PC-9 (cell line): ENCODE measurements at regions not wholly inside any gene's neighbourhood (a gene's known extent, or its start where the extent isn't known, plus 50 kb on each side); places are given as distances from the start of the nearest gene placed in this dataset.

ENCODE experiments used
- BruUV-seq: library from RNA; stranded (reverse); fragments of 400-500 nt; replicated peaks from 2 replicates; lab custom pipeline; 2021; lab: Mats Ljungman, UMichigan
- CTCF ChIA-PET: fragments of 300-600 bp; sonication (Branson Sonifier 250); formaldehyde crosslinking; loops from one replicate; lab custom pipeline; 2022; ENCODE audit warnings: antibody characterized with exemption; lab: Charles Lee
- POLR2A ChIA-PET: fragments of 300-600 bp; sonication (Branson Sonifier 250); formaldehyde crosslinking; loops from one replicate; lab custom pipeline; 2022; ENCODE audit warnings: antibody characterized with exemption; ENCODE audit not compliant: unreplicated experiment; lab: Charles Lee
- DNase-seq, 2 experiments: peaks; one replicate each; pipeline versions ENCODE4 v3.0.0 to v3.0.0-alpha.2; 2015 to 2022; ENCODE audit warnings: mixed read lengths in 1 of 2
- H2AFZ ChIP-seq: fragments of 200-600 bp; sonication (generic); 2 replicates; pipeline ENCODE4 v1.8.1; 2017; ENCODE audit warnings: antibody characterized with exemption
- H3F3A ChIP-seq: fragments of 200-600 bp; sonication (generic); 2 replicates; pipeline ENCODE4 v1.8.1; 2017; ENCODE audit warnings: antibody characterized with exemption, mild to moderate bottlenecking, low read depth; ENCODE audit not compliant: insufficient read depth
- H3K27ac ChIP-seq: fragments of 200-600 bp; sonication (generic); 2 replicates; pipeline ENCODE4 v1.6.1; 2016; ENCODE audit warnings: mixed run types
- H3K27me3 ChIP-seq: fragments of 200-600 bp; sonication (generic); 2 replicates; pipeline ENCODE4 v1.6.1; 2016; ENCODE audit warnings: low read depth, mixed run types; ENCODE audit not compliant: insufficient read depth
- H3K36me3 ChIP-seq: fragments of 200-600 bp; sonication (generic); 2 replicates; pipeline ENCODE4 v1.6.1; 2016; ENCODE audit warnings: low read depth, mixed run types
- H3K4me1 ChIP-seq: fragments of 200-600 bp; sonication (generic); replicated peaks from 2 replicates; pipeline ENCODE4 v1.6.1; 2016; ENCODE audit warnings: mixed run types; ENCODE audit not compliant: insufficient read depth
- H3K4me2 ChIP-seq: fragments of 200-600 bp; sonication (generic); 2 replicates; pipeline ENCODE4 v1.6.1; 2017; ENCODE audit warnings: mixed run types
- H3K4me3 ChIP-seq: fragments of 200-600 bp; sonication (generic); 2 replicates; pipeline ENCODE4 v1.6.1; 2016; ENCODE audit warnings: mixed run types
- H3K79me2 ChIP-seq: fragments of 200-600 bp; sonication (generic); 2 replicates; pipeline ENCODE4 v1.6.1; 2017; ENCODE audit warnings: low read depth, mixed run types
- H3K9me2 ChIP-seq: fragments of 200-600 bp; sonication (generic); 2 replicates; pipeline ENCODE4 v1.8.1; 2017; ENCODE audit warnings: mild to moderate bottlenecking; ENCODE audit not compliant: insufficient read depth
- H3K9me3 ChIP-seq: fragments of 200-600 bp; sonication (generic); 2 replicates; pipeline ENCODE4 v1.8.1; 2016; ENCODE audit warnings: low read depth; ENCODE audit not compliant: insufficient read depth
- H4K20me1 ChIP-seq: fragments of 200-600 bp; sonication (generic); 2 replicates; pipeline ENCODE4 v1.8.1; 2017; ENCODE audit not compliant: insufficient read depth
- EZH2 ChIP-seq: fragments of 200-600 bp; sonication (generic); IDR thresholded peaks from 2 replicates; pipeline ENCODE4 v1.8.0; 2017; ENCODE audit warnings: antibody characterized with exemption, low read depth
- intact Hi-C: fragments of 100-400 bp; cut with micrococcal nuclease; formaldehyde crosslinking; loops from one replicate; pipeline ENCODE4 v1.10.0; 2022; ENCODE audit not compliant: unreplicated experiment
- TF ChIP-seq, protein P1 (sequence below): fragments of 200-600 bp; sonication (generic); conservative IDR thresholded peaks from 2 replicates; pipeline ENCODE4 v1.6.1; 2017; ENCODE audit warnings: mixed run types, antibody characterized with exemption, mild to moderate bottlenecking, moderate library complexity

DNA sequence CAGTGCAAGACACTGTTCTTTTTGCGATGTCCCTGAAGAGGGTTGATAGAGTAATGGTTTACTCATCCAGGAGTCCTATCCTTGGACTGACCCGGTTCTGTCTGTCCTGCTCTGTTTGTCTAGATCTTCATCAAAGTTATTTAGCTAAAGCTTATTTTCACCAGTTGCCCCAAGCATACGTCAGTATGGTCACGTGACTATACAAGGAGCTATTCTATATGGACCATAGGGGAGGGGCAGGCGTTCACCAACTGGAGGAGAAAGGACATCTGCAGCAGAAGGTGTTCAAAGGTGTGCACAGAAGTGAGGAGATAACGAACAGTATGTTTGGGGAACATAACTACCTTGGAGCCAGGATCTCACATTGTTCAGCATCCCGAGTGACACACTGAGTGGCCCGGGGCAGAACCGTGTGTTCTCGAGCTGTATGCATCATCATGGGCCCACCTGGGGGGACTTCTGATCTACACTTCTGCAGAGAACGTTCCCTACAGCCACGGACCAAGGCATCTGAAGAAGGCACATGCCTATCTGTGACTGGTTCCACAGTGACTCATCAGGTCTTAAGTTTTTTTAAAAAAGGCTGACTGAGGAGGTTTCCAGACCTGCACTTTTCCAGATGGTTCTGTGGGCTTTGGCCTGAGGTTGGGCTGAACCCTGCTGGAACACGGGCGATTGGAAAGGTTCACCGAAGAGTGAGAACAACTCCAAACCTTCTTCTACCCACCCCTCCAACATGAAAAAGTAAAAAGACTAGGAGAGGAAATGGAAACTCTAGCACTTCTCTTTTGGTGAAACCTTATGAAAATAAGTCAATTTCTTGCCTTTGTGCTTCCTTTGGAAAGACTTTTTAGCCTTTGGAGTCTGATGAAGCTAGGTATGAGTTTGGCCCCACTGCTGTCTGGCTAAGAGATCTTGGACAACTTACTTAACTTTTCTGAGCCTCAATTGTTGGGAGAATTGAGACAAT lies 68.6 kb upstream of the YWHAQ start:
- TF ChIP-seq EZH2 = no peak
- TF ChIP-seq, protein P1, sequence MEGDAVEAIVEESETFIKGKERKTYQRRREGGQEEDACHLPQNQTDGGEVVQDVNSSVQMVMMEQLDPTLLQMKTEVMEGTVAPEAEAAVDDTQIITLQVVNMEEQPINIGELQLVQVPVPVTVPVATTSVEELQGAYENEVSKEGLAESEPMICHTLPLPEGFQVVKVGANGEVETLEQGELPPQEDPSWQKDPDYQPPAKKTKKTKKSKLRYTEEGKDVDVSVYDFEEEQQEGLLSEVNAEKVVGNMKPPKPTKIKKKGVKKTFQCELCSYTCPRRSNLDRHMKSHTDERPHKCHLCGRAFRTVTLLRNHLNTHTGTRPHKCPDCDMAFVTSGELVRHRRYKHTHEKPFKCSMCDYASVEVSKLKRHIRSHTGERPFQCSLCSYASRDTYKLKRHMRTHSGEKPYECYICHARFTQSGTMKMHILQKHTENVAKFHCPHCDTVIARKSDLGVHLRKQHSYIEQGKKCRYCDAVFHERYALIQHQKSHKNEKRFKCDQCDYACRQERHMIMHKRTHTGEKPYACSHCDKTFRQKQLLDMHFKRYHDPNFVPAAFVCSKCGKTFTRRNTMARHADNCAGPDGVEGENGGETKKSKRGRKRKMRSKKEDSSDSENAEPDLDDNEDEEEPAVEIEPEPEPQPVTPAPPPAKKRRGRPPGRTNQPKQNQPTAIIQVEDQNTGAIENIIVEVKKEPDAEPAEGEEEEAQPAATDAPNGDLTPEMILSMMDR = no peak
- Histone ChIP-seq H3K4me1 (peaks cover 40% of the 10 kb centered on the region), H3K9me2 (no peaks in the 10 kb centered on the region), H2AFZ (no peak overlapping the region), H3K79me2 (no peaks in the 10 kb centered on the region), H3K27me3 (no peaks in the 10 kb centered on the region), H3K4me3 (no peak overlapping the region), H4K20me1 (no peaks in the 10 kb centered on the region), H3K4me2 (0 out of 2 replicates have a peak overlapping the region, but pooled peaks have one; percentile 5), H3K27ac (no peak overlapping the region), H3K9me3 (no peaks in the 10 kb centered on the region), H3K36me3 (no peaks in the 10 kb centered on the region), H3F3A (peaks cover 21% of the 10 kb centered on the region)
- CTCF ChIA-PET = no interaction called here
- POLR2A ChIA-PET = no interaction called here
- intact Hi-C loops = no loop called here
- no TSS peak for BruUV-seq
- DNase-seq = peak in 1 of 2 experiments; percentile 69

DNA sequence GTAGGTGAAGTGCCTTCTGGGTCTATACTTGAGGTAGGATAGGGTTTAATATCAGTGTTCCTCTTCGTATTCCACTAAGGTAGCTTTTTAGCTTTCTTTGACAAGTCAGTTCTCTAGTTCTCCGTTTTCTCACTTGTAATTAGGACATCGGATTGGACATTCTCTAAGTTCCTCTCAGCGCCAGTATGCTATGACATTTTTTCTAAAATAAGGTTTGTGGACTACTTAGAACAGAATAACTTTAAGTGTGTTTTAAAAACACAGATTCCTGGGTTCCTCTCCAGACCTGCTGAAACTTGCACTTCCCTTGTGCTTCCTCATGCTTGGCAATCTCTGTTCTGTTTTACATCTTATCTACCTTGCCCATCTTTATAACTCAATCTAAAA lies 69.3 kb upstream of the YWHAQ start:
- no peak overlapping the region for H2AFZ ChIP-seq

GRCh38 chr2:9702604-9703084 lies 71.8 kb upstream of the YWHAQ start:
- Histone ChIP-seq H3K4me3 (no peak overlapping the region), H3K27ac (peak overlapping the region; percentile 87), H3K27me3 (no peaks in the 10 kb centered on the region), H4K20me1 (no peaks in the 10 kb centered on the region), H3K4me2 (peak overlapping the region; percentile 53), H3K79me2 (no peaks in the 10 kb centered on the region), H3K9me2 (no peaks in the 10 kb centered on the region), H3K36me3 (no peaks in the 10 kb centered on the region), H2AFZ (no peak overlapping the region), H3F3A (peaks cover 21% of the 10 kb centered on the region), H3K9me3 (no peaks in the 10 kb centered on the region), H3K4me1 (peaks cover 46% of the 10 kb centered on the region)
- no TSS peak for BruUV-seq
- ChIA-PET POLR2A (interaction anchor here (0.6 to 1.3 kb wide), 4 partner anchors 72 to 201 kb away, joined by 3 to 9 read pairs (median 6); partner anchors contain the start of gene YWHAQ), CTCF (interaction anchor here (0.6 to 1.0 kb wide), 3 partner anchors 37 to 85 kb away, joined by 3 to 8 read pairs (median 3); no protein-coding TSS in a partner anchor)
- intact Hi-C loops = loop anchor here (1.0 to 2.0 kb wide), 5 partner anchors 27 to 143 kb away; partner anchors contain the start of gene YWHAQ
- TF ChIP-seq, protein P1 = no peak
- no peak for TF ChIP-seq EZH2
- DNase-seq = no peak

More for the DNA sequence above, 69.3 kb upstream of the YWHAQ start:
- ChIA-PET POLR2A (no interaction called here), CTCF (no interaction called here)
- no peaks in the 10 kb centered on the region for H3K27me3 ChIP-seq
- H3K9me2 ChIP-seq = no peaks in the 10 kb centered on the region
- H3K4me3 ChIP-seq = no peak overlapping the region
- TF ChIP-seq, protein P1 = no peak
- no peak for TF ChIP-seq EZH2
- H3F3A ChIP-seq = peaks cover 21% of the 10 kb centered on the region
- H3K4me2 ChIP-seq = no peak overlapping the region
- no TSS peak for BruUV-seq
- no peaks in the 10 kb centered on the region for H3K79me2 ChIP-seq
- DNase-seq = no peak
- no peaks in the 10 kb centered on the region for H4K20me1 ChIP-seq
- H3K4me1 ChIP-seq = peaks cover 46% of the 10 kb centered on the region
- no peak overlapping the region for H3K27ac ChIP-seq
- no peaks in the 10 kb centered on the region for H3K9me3 ChIP-seq
- intact Hi-C loops = no loop called here
- H3K36me3 ChIP-seq = no peaks in the 10 kb centered on the region
